Gastroesophageal sphincter (tissue), 4 donors: ENCODE measurements at regions not wholly inside any gene's neighbourhood (a gene's known extent, or its start where the extent isn't known, plus 50 kb on each side); places are given as distances from the start of the nearest gene placed in this dataset.

Experiments used
- ATAC-seq: fragments of 150-250 bp; one replicate; pipeline ENCODE4 v1.9.1; 2016; ENCODE audit warnings: mild to moderate bottlenecking, moderate library complexity
- H3K27ac ChIP-seq, 4 donors: fragments of 200-600 bp; sonication (generic) in 3 of 4; 1 replicate in 3 of 4; 2 replicates in 1 of 4; pipeline ENCODE4 v1.5.1; 2016 to 2019
- H3K27me3 ChIP-seq: fragments of 200-600 bp; sonication (generic); one replicate; pipeline ENCODE4 v1.5.1; 2019
- H3K36me3 ChIP-seq, 2 donors: fragments of 200-600 bp; sonication (generic); one replicate each; pipeline ENCODE4 v1.5.1; 2019; ENCODE audit warnings: control low read depth in 1 of 2
- H3K4me1 ChIP-seq, 3 donors: fragments of 200-600 bp; sonication (generic); 1 replicate in 2 of 3; 2 replicates in 1 of 3; pipeline ENCODE4 v1.5.1; 2016 to 2019; ENCODE audit warnings: control low read depth in 2 of 3
- H3K4me3 ChIP-seq, 2 donors: fragments of 200-600 bp; sonication (generic); one replicate each; pipeline ENCODE4 v1.5.1; 2019; ENCODE audit warnings: mild to moderate bottlenecking in 1 of 2, moderate library complexity in 1 of 2
- H3K9me3 ChIP-seq, 3 donors: fragments of 200-600 bp; sonication (generic); one replicate each; pipeline ENCODE4 v1.5.1; 2017 to 2019; ENCODE audit warnings: control low read depth in 2 of 3
- EP300 ChIP-seq: sonication (generic); formaldehyde crosslinking; IDR thresholded peaks from one replicate; pipeline ENCODE4 v1.6.1; 2017; ENCODE audit warnings: antibody characterized with exemption, mild to moderate bottlenecking
- POLR2A ChIP-seq, 2 donors: fragments of 450-650 bp; IDR thresholded peaks; one replicate each; pipeline ENCODE4 v1.6.1; 2017; ENCODE audit warnings: antibody characterized with exemption in 2 of 2, mild to moderate bottlenecking in 2 of 2, moderate library complexity in 1 of 2
- POLR2AphosphoS5 ChIP-seq: sonication (generic); formaldehyde crosslinking; IDR thresholded peaks from one replicate; pipeline ENCODE4 v1.6.1; 2017; ENCODE audit warnings: antibody characterized with exemption
- WGBS, 2 donors: methylation state at CpG; one replicate each; pipeline ENCODE4 v1.1.5; 2018; ENCODE audit warnings: low coverage in 1 of 2; 5-methylcytosine and 5-hydroxymethylcytosine counted together
- TF ChIP-seq, protein P1 (sequence below), 4 experiments: fragments of 200-600 bp in 2 of 4; fragments of 450-650 bp in 2 of 4; sonication (generic) in 1 of 4; IDR thresholded peaks; one replicate each; pipeline ENCODE4 v1.5.1; 2017 to 2019; ENCODE audit warnings: antibody characterized with exemption in 4 of 4, mild to moderate bottlenecking in 2 of 4, moderate library complexity in 2 of 4

DNA sequence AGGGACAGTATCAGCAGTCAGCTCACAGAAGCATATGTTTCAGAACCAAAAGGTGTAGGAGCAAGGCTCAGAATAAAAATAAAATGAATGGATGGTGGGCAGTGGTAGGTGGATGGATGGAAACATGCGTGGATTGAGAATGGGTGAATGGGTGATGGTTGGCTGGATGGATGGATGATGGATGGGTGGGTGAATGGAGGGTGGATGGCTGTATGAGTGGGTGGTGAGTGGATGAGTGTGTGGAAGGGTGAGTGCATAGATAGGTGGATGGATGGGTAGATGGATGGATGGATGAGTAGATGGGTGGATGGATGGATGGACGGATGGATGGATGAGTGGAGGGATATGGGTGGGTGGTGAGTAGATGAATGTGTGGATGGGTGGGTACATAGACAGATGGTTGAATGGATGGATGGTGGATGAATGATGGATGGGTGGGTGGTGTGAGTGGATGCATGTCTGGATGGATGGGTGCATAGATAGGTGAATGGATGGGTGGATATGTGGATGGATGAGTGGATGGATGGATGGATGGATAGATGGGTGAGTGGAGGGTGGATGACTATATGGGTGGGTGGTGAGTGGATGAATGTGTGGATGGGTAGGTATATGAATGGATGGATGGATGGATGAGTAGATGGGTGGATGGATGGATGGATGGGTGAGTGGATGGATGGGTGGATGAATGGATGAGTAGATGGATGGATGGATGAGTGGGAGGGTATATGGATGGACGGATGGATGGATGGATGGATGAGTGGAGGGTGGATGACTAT lies 164.2 kb downstream of the C9orf50 start:
- TF ChIP-seq POLR2A (IDR thresholded peaks at IDR 0.05), result no peak
- Histone ChIP-seq H3K4me3 (no peak overlapping the region), H3K4me1 (peaks cover 11 to 54% (median 30%) of the 10 kb centered on the region in 3 donors), H3K36me3 (no peaks in the 10 kb centered on the region), H3K9me3 (no peaks in the 10 kb centered on the region), H3K27ac (no peak overlapping the region), H3K27me3 (no peaks in the 10 kb centered on the region)
- ATAC-seq, result no peak
- WGBS, 2 donors, result 89 to 97% methylated on average over 3 of the region's 3 CpGs

DNA sequence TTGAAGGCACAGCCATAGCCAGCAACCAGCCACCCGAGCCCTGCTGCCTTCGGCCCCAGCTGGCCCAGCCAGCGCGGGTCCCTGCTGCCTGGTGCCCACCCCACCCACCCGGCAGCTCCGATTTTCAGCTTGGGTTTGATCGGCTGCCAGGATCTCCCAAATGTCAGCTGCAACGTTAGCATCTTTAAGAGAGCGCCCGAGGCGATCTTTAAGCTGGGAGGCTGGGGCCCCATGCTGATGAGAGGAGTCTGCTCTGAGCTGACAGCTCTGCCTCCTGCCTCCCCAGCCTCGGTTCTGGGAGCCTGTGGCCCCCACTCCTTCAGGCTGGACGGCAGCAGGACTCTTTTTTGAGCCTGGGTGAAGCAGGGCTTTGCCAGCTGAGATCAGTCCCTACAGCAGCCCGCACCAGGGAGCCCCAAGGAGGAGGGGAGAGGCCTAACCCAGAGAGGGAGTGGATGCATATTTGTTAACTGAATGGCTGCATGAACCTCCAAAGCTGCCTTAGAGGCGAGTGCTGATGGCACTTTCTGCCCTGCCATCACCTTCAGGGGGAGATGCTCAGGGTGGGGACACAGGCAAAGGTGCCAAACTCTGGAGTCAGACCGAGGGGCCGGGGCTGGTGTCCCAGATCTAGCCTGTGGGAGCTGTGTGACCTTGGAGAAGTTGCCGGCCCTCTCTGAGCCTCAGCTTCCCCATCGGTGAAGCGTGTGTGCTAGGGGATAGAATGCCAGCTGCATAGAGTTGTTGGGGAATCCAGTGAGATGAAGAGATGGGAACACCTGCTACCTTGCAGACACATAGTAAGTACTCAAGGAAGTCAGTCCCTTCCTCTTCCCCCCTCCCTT lies 165.5 kb downstream of the C9orf50 start:
- Histone ChIP-seq H3K4me1 (peaks cover 9 to 51% (median 23%) of the 10 kb centered on the region in 3 donors), H3K36me3 (no peaks in the 10 kb centered on the region), H3K9me3 (no peaks in the 10 kb centered on the region), H3K27me3 (no peaks in the 10 kb centered on the region), H3K27ac (peak overlapping the region in 1 of 4 donors; percentile 7), H3K4me3 (no peak overlapping the region)
- no peak for ATAC-seq
- WGBS, 2 donors, result 39% methylated on average over 11 of the region's 20 CpGs; no CpG with 5 or more reads in 1 of the 2 donors
- TF ChIP-seq POLR2A (IDR thresholded peaks at IDR 0.05) (no peak), EP300 (no peak), POLR2AphosphoS5 (no peak)
- TF ChIP-seq, protein P1, sequence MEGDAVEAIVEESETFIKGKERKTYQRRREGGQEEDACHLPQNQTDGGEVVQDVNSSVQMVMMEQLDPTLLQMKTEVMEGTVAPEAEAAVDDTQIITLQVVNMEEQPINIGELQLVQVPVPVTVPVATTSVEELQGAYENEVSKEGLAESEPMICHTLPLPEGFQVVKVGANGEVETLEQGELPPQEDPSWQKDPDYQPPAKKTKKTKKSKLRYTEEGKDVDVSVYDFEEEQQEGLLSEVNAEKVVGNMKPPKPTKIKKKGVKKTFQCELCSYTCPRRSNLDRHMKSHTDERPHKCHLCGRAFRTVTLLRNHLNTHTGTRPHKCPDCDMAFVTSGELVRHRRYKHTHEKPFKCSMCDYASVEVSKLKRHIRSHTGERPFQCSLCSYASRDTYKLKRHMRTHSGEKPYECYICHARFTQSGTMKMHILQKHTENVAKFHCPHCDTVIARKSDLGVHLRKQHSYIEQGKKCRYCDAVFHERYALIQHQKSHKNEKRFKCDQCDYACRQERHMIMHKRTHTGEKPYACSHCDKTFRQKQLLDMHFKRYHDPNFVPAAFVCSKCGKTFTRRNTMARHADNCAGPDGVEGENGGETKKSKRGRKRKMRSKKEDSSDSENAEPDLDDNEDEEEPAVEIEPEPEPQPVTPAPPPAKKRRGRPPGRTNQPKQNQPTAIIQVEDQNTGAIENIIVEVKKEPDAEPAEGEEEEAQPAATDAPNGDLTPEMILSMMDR (IDR thresholded peaks at IDR 0.05), result no peak

DNA sequence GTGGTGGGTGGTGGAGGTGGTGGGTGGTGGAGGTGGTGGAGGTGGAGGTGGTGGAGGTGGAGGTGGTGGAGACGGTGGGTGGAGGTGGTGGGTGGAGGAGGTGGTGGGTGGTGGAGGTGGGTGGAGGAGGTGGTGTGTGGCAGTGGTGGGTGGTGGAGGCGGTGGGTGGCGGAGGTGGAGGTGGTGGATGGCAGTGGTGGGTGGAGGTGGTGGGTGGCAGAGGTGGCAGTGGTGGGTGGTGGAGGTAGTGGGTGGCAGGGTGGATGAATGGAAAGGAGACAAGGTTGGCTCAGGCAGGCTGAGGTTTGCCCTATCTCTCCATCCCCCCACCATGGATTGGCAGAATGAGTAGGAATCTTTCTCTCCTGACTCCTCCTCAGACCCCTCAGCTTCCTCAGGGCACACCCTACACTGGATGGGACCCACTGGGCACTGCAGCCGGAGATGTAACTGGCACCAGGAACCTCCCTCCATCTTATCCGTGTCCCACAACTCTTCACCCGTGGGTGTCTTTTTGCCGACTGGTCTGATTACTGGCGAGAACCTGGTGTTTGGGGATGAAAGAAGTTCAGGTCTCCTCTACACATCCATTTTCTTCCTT lies 166.3 kb downstream of the C9orf50 start:
- Histone ChIP-seq H3K4me1 (peaks cover 5 to 45% (median 18%) of the 10 kb centered on the region in 3 donors), H3K27me3 (no peaks in the 10 kb centered on the region), H3K36me3 (no peaks in the 10 kb centered on the region), H3K9me3 (no peaks in the 10 kb centered on the region), H3K4me3 (no peak overlapping the region), H3K27ac (no peak overlapping the region)
- no peak for ATAC-seq
- WGBS, 2 donors, result 92% methylated on average over 2 to 5 of the region's 8 CpGs
- TF ChIP-seq, protein P1 (IDR thresholded peaks at IDR 0.05), result no peak
- TF ChIP-seq POLR2AphosphoS5 (no peak), POLR2A (IDR thresholded peaks at IDR 0.05) (no peak), EP300 (no peak)

DNA sequence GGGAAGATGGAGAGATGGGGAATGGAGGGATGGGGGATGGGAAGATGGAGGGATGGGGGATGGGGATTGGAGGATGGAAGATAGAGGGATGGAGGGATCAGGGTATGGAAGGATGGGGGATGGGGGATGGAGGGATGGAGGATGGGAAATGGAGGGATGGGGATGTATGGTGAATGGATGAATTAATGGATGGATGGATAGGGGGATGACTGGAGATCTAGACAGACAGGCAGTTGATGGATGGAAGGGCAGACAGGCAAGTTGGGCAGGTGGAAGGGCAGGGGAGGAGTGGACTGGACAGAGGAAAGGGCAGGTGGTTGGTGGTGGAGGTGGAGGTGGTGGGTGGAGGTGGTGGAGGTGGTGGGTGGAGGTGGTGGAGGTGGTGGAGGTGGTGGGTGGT lies 167.2 kb downstream of the C9orf50 start:
- TF ChIP-seq POLR2AphosphoS5, result no peak
- no peak for TF ChIP-seq POLR2A (IDR thresholded peaks at IDR 0.05)
- no peak for TF ChIP-seq EP300
- TF ChIP-seq, protein P1 (IDR thresholded peaks at IDR 0.05), result no peak
- Histone ChIP-seq H3K27me3 (no peaks in the 10 kb centered on the region), H3K36me3 (no peaks in the 10 kb centered on the region), H3K27ac (no peak overlapping the region), H3K4me3 (no peak overlapping the region), H3K4me1 (peaks cover 0 to 36% (median 10%) of the 10 kb centered on the region in 3 donors), H3K9me3 (no peaks in the 10 kb centered on the region)
- no peak for ATAC-seq

DNA sequence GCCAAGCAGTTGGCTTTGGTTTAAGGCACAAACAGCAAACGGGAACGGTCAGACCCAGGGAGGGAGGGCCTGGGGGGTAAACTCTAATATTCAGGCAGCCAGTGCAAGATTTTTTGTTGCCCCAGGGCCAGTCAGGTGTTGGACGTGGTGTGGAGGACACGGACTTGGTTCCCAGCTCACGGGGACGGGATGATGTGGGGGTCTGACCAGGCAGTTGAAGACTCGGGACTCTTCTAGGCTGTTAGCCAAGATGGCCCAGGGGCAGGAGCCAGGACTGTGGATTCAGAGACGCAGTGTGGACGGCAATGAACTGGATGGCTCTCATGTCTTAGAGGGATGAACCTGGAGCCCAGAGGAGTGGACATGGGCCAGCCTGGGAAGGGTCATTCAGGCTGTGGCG lies 169.2 kb downstream of the C9orf50 start:
- Histone ChIP-seq H3K4me1 (peaks cover 0 to 27% (median 4%) of the 10 kb centered on the region in 3 donors), H3K36me3 (no peaks in the 10 kb centered on the region), H3K27ac (peak overlapping the region in 3 of 4 donors; percentile 60 to 70 (median 66)), H3K4me3 (no peak overlapping the region), H3K9me3 (no peaks in the 10 kb centered on the region), H3K27me3 (no peaks in the 10 kb centered on the region)
- no peak for TF ChIP-seq POLR2A (IDR thresholded peaks at IDR 0.05)
- TF ChIP-seq, protein P1 (IDR thresholded peaks at IDR 0.05), result no peak
- TF ChIP-seq EP300, result no peak
- TF ChIP-seq POLR2AphosphoS5, result no peak
- ATAC-seq, result peak; percentile 34
- WGBS, 2 donors, result 39 to 56% methylated on average over 5 to 10 of the region's 10 CpGs
